GM19372 (cell line): ENCODE measurements at regions not wholly inside any gene's neighbourhood (a gene's known extent, or its start where the extent isn't known, plus 50 kb on each side); places are given as distances from the start of the nearest gene placed in this dataset.

ENCODE experiments used
- ATAC-seq: cut with Tn5 transposase; IDR thresholded peaks from one replicate; pipeline ENCODE4 v1.9.1; 2021; ENCODE audit warnings: mild to moderate bottlenecking, low read depth, moderate library complexity; ENCODE audit not compliant: unreplicated experiment

GRCh38 chr15:88322461-88322860, 65.9 kb upstream of the NTRK3 start:
- ATAC-seq: no peak

DNA sequence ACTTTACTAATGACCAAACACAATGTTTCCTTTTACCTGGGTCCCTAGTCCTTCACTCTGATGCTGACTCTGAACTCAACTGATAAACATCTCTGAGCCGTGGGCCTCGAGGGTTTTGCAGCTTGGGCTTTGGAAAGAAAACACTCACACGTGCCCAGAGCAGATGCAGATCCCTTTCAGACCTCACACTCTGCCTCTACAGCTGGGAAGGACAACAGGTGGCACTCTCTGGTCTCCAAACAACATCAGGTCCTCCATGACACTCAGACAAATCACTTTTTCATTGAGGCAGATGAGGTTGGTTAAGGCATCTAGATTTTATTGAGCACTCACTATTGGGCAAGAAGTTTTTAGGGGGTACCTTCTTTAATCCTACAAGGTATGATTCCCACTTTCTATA, 64.7 kb upstream of the NTRK3 start:
- ATAC-seq: no peak

- ATAC-seq: no peak
Observed at GRCh38 chr15:88316586-88316985, 60.0 kb upstream of the NTRK3 start.

GRCh38 chr15:88315221-88315878, 58.8 kb upstream of the NTRK3 start:
- no peak for ATAC-seq

DNA sequence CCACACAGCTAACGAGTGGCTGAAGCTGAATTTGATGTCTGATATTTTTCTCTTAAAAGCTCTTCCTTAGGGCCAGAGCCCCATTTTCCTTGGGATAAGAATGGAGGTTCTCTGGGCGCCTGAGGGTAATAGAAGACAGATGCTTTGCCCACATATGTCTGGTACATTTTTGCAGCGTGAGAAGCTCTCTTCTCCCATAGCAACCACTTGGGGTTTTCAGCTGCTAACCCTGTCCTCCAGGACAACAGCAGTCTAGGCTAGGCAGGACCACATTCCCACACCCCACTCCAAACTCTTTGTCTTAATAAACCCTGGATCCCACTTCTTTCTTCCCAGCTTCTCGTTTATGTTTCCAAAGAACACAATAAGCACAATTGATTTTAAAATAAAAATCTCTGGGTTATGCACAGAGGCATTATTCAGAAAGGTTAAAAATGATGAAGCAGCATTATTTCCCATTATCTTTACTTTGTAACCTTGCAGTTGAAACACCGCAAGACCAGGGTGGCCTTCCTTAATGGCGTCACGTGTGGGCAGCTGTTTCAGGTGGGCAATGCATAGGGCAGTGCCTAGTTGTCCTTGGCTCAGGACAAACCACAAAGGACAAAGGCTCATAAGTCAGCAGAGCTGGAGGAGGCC, 56.5 kb upstream of the NTRK3 start:
- no peak for ATAC-seq

GRCh38 chr15:88309363-88309762, 52.8 kb upstream of the NTRK3 start:
- ATAC-seq: no peak

- no peak for ATAC-seq
Observed at GRCh38 chr15:88307344-88307743, 50.8 kb upstream of the NTRK3 start.
